CD4-positive, CD25-positive, alpha-beta regulatory T cell (primary cell): ENCODE measurements at regions not wholly inside any gene's neighbourhood (a gene's known extent, or its start where the extent isn't known, plus 50 kb on each side); places are given as distances from the start of the nearest gene placed in this dataset.
"Not testable (repeated sequence)": the region's sequence is repeated elsewhere in the genome, so short reads cannot be mapped to it uniquely, and the experiment has no call there.

Experiments
- ATAC-seq, 2 donors: fragments of 150-1000 bp; cut with Tn5 transposase; one replicate each; pipeline ENCODE4 v1.10.0; 2021; ENCODE audit warnings: low read depth in 2 of 2, moderate number of reproducible peaks in 2 of 2, moderate library complexity in 1 of 2
- DNase-seq, 3 donors: peaks; one replicate each; pipeline versions ENCODE4 v3.0.0 to v3.0.0-alpha.2; 2012 to 2022; ENCODE audit warnings: mixed read lengths in 1 of 3
- H3K27ac ChIP-seq: one replicate; pipeline ENCODE4 v1.7.0; 2013; ENCODE audit warnings: mild to moderate bottlenecking, low read length; ENCODE audit not compliant: insufficient read depth, poor library complexity, severe bottlenecking
- H3K27me3 ChIP-seq: one replicate; pipeline ENCODE4 v1.7.0; 2013; ENCODE audit warnings: low read length; ENCODE audit not compliant: control insufficient read depth, insufficient read depth
- H3K36me3 ChIP-seq: one replicate; pipeline ENCODE4 v1.7.0; 2013; ENCODE audit warnings: mild to moderate bottlenecking, low read length, moderate library complexity; ENCODE audit not compliant: control insufficient read depth, insufficient read depth
- H3K4me1 ChIP-seq: 2 replicates; pipeline ENCODE4 v1.7.0; 2013; ENCODE audit warnings: mild to moderate bottlenecking, low read length; ENCODE audit not compliant: insufficient read depth, control insufficient read depth, poor library complexity, severe bottlenecking
- H3K4me3 ChIP-seq: one replicate; pipeline ENCODE4 v1.7.0; 2013; ENCODE audit warnings: low read depth, mild to moderate bottlenecking, low read length, moderate library complexity
- H3K9me3 ChIP-seq, 2 experiments: 1 replicate in 1 of 2; 2 replicates in 1 of 2; pipeline ENCODE4 v1.7.0; 2013; ENCODE audit warnings: low read length in 2 of 2, mild to moderate bottlenecking in 1 of 2, moderate library complexity in 1 of 2; ENCODE audit not compliant: control insufficient read depth in 2 of 2
- H3K27ac Mint-ChIP-seq, 3 donors: one replicate each; pipeline ENCODE4 v1.8.0; 2020 to 2022; ENCODE audit warnings: mild to moderate bottlenecking in 3 of 3, mixed read lengths in 3 of 3, moderate library complexity in 2 of 3
- H3K27me3 Mint-ChIP-seq: one replicate; pipeline ENCODE4 v1.8.0; 2022; ENCODE audit warnings: mild to moderate bottlenecking, mixed read lengths
- H3K36me3 Mint-ChIP-seq: one replicate; pipeline ENCODE4 v1.8.0; 2020; ENCODE audit warnings: mixed read lengths
- H3K4me1 Mint-ChIP-seq, 4 donors: one replicate each; pipeline ENCODE4 v1.8.0; 2020 to 2022; ENCODE audit warnings: mixed read lengths in 4 of 4, mild to moderate bottlenecking in 1 of 4
- H3K4me3 Mint-ChIP-seq, 4 donors: one replicate each; pipeline ENCODE4 v1.8.0; 2020 to 2022; ENCODE audit warnings: mild to moderate bottlenecking in 4 of 4, mixed read lengths in 4 of 4, moderate library complexity in 3 of 4
- H3K9me3 Mint-ChIP-seq, 7 donors: one replicate each; pipeline ENCODE4 v1.8.0; 2020 to 2022; ENCODE audit warnings: mixed read lengths in 7 of 7, mild to moderate bottlenecking in 3 of 7, moderate library complexity in 2 of 7

- Mint-ChIP-seq H3K27ac (no peak overlapping the region), H3K27me3 (no peaks in the 10 kb centered on the region), H3K4me3 (no peak overlapping the region), H3K9me3 (peaks cover 0 to 4% (median 0%) of the 10 kb centered on the region in 7 donors), H3K4me1 (no peaks in the 10 kb centered on the region), H3K36me3 (no peaks in the 10 kb centered on the region)
- Histone ChIP-seq H3K36me3 (no peaks in the 10 kb centered on the region), H3K27ac (no peak overlapping the region), H3K4me3 (no peak overlapping the region), H3K9me3 (no peaks in the 10 kb centered on the region), H3K27me3 (peaks cover 2% of the 10 kb centered on the region), H3K4me1 (no peaks in the 10 kb centered on the region)
- DNase-seq: no peak
- no peak for ATAC-seq
Measured at GRCh38 chr9:87011551-87011950, 64.2 kb upstream of the GAS1 start.

- Histone ChIP-seq H3K4me3 (no peak overlapping the region), H3K36me3 (no peaks in the 10 kb centered on the region), H3K27me3 (no peaks in the 10 kb centered on the region), H3K9me3 (no peaks in the 10 kb centered on the region), H3K4me1 (no peaks in the 10 kb centered on the region), H3K27ac (no peak overlapping the region)
- Mint-ChIP-seq H3K27ac (no peak overlapping the region), H3K4me3 (no peak overlapping the region), H3K9me3 (peaks cover 0 to 9% (median 3%) of the 10 kb centered on the region in 7 donors), H3K4me1 (no peaks in the 10 kb centered on the region), H3K27me3 (no peaks in the 10 kb centered on the region), H3K36me3 (no peaks in the 10 kb centered on the region)
- DNase-seq (no peak), ATAC-seq (no peak)
Measured at GRCh38 chr9:87013490-87013889, 66.2 kb upstream of the GAS1 start.

- Histone ChIP-seq H3K4me3 (no peak overlapping the region), H3K36me3 (no peaks in the 10 kb centered on the region), H3K27me3 (no peaks in the 10 kb centered on the region), H3K9me3 (no peaks in the 10 kb centered on the region), H3K4me1 (no peaks in the 10 kb centered on the region), H3K27ac (no peak overlapping the region)
- Mint-ChIP-seq H3K4me1 (no peaks in the 10 kb centered on the region), H3K27me3 (no peaks in the 10 kb centered on the region), H3K9me3 (peaks cover 0 to 9% (median 2%) of the 10 kb centered on the region in 7 donors), H3K36me3 (no peaks in the 10 kb centered on the region), H3K27ac (no peak overlapping the region), H3K4me3 (no peak overlapping the region)
- DNase-seq (no peak), ATAC-seq (no peak)
Measured at GRCh38 chr9:87014436-87014835, 67.1 kb upstream of the GAS1 start.

GRCh38 chr9:87016681-87017080 is 69.4 kb upstream of the GAS1 start:
- H3K27ac Mint-ChIP-seq: no peak overlapping the region
- Histone ChIP-seq H3K9me3 (no peaks in the 10 kb centered on the region), H3K27me3 (no peaks in the 10 kb centered on the region), H3K27ac (no peak overlapping the region), H3K4me1 (no peaks in the 10 kb centered on the region), H3K4me3 (no peak overlapping the region), H3K36me3 (no peaks in the 10 kb centered on the region)
- no peaks in the 10 kb centered on the region for H3K4me1 Mint-ChIP-seq
- ATAC-seq (no peak), DNase-seq (no peak)
- no peaks in the 10 kb centered on the region for H3K27me3 Mint-ChIP-seq
- H3K4me3 Mint-ChIP-seq: no peak overlapping the region
- peaks cover 0 to 9% (median 2%) of the 10 kb centered on the region in 7 donors for H3K9me3 Mint-ChIP-seq
- no peaks in the 10 kb centered on the region for H3K36me3 Mint-ChIP-seq

- no peak overlapping the region for H3K4me3 Mint-ChIP-seq
- DNase-seq (no peak), ATAC-seq (no peak)
- H3K27me3 ChIP-seq: no peaks in the 10 kb centered on the region
- H3K36me3 Mint-ChIP-seq: no peaks in the 10 kb centered on the region
- no peaks in the 10 kb centered on the region for H3K4me1 Mint-ChIP-seq
- no peaks in the 10 kb centered on the region for H3K27me3 Mint-ChIP-seq
- H3K9me3 Mint-ChIP-seq: peaks cover 0 to 9% (median 3%) of the 10 kb centered on the region in 7 donors
- H3K4me3 ChIP-seq: no peak overlapping the region
- no peak overlapping the region for H3K27ac Mint-ChIP-seq
- H3K9me3 ChIP-seq: no peaks in the 10 kb centered on the region
- H3K4me1 ChIP-seq: no peaks in the 10 kb centered on the region
- no peak overlapping the region for H3K27ac ChIP-seq
- H3K36me3 ChIP-seq: no peaks in the 10 kb centered on the region
Measured at GRCh38 chr9:87020169-87020950, 73.1 kb upstream of the GAS1 start.

GRCh38 chr9:87022178-87022577 is 74.9 kb upstream of the GAS1 start:
- Histone ChIP-seq H3K36me3 (no peaks in the 10 kb centered on the region), H3K4me1 (no peaks in the 10 kb centered on the region), H3K9me3 (no peaks in the 10 kb centered on the region), H3K4me3 (no peak overlapping the region), H3K27ac (no peak overlapping the region), H3K27me3 (no peaks in the 10 kb centered on the region)
- Mint-ChIP-seq H3K9me3 (peaks cover 0 to 4% (median 2%) of the 10 kb centered on the region in 7 donors), H3K4me3 (no peak overlapping the region), H3K27ac (no peak overlapping the region), H3K27me3 (no peaks in the 10 kb centered on the region), H3K36me3 (no peaks in the 10 kb centered on the region), H3K4me1 (no peaks in the 10 kb centered on the region)
- no peak for ATAC-seq
- no peak for DNase-seq

- Mint-ChIP-seq H3K4me1 (no peaks in the 10 kb centered on the region), H3K36me3 (no peaks in the 10 kb centered on the region), H3K27ac (no peak overlapping the region), H3K9me3 (peaks cover 0 to 5% (median 0%) of the 10 kb centered on the region in 7 donors), H3K4me3 (no peak overlapping the region), H3K27me3 (no peaks in the 10 kb centered on the region)
- Histone ChIP-seq H3K4me3 (no peak overlapping the region), H3K36me3 (no peaks in the 10 kb centered on the region), H3K9me3 (no peaks in the 10 kb centered on the region), H3K4me1 (no peaks in the 10 kb centered on the region), H3K27ac (no peak overlapping the region), H3K27me3 (no peaks in the 10 kb centered on the region)
- DNase-seq (no peak), ATAC-seq (no peak)
Measured at GRCh38 chr9:87026204-87026603, 78.9 kb upstream of the GAS1 start.

- ATAC-seq, H3K4me1 ChIP-seq, H3K4me1 Mint-ChIP-seq, H3K27me3 ChIP-seq, H3K27ac Mint-ChIP-seq, H3K36me3 ChIP-seq, H3K4me3 ChIP-seq, H3K36me3 Mint-ChIP-seq, H3K27ac ChIP-seq, H3K9me3 Mint-ChIP-seq, DNase-seq, H3K4me3 Mint-ChIP-seq, H3K9me3 ChIP-seq, H3K27me3 Mint-ChIP-seq: not testable (repeated sequence)
Measured at GRCh38 chr9:87028836-87029235, 81.5 kb upstream of the GAS1 start.
